ENCODE measurements at regions not wholly inside any gene's neighbourhood (a gene's known extent, or its start where the extent isn't known, plus 50 kb on each side); places are given as distances from the start of the nearest gene placed in this dataset.

- H2BK15ac ChIP-seq (ENCODE audit: low read depth, low read length): no peak overlapping the region
- no peaks in the 10 kb centered on the region for H3K79me2 ChIP-seq (ENCODE audit: insufficient read depth, low read length)
- no peak overlapping the region for H2BK12ac ChIP-seq (ENCODE audit: insufficient read length, low read depth, low read length)
- H3K4me1 ChIP-seq (ENCODE audit: insufficient read depth, low read length): no peaks in the 10 kb centered on the region
- no peak overlapping the region for H3K27ac Mint-ChIP-seq
- H2BK120ac ChIP-seq (ENCODE audit: low read depth, low read length, poor library complexity, severe bottlenecking): no peak overlapping the region
- H3K79me1 ChIP-seq (ENCODE audit: insufficient read depth, low read depth, low read length, poor library complexity, severe bottlenecking): no peaks in the 10 kb centered on the region
- H3K9ac ChIP-seq (ENCODE audit: extremely low read depth, insufficient read length, low read length): no peak overlapping the region
- no peak overlapping the region; the same call in 1 of the 2 replicates for H3K14ac ChIP-seq (ENCODE audit: insufficient read depth, low read length)
- H3K9me3 ChIP-seq (ENCODE audit: control insufficient read depth, low read depth, low read length): no peaks in the 10 kb centered on the region
- H3K56ac ChIP-seq (ENCODE audit: insufficient read length, low read depth, low read length): no peak overlapping the region
- no peaks in the 10 kb centered on the region for H3K9me3 Mint-ChIP-seq
- no CpG with 5 or more reads among the region's 6 CpGs for WGBS (ENCODE audit: extremely low coverage, insufficient read length, low lambda C conversion rate)
- no peaks in the 10 kb centered on the region for H4K20me1 ChIP-seq (ENCODE audit: control insufficient read depth, insufficient read depth, insufficient read length)
- no peak overlapping the region for H2AFZ ChIP-seq (ENCODE audit: low read length)
- H3T11ph ChIP-seq (ENCODE audit: low read length): no peak overlapping the region
- H2BK5ac ChIP-seq (ENCODE audit: insufficient read length, low read length): no peak overlapping the region
- TF ChIP-seq CTCF (conservative IDR thresholded peaks at IDR 0.05): no peak
- H4K8ac ChIP-seq (replicated peaks; ENCODE audit: insufficient read length, low read depth, low read length): no peak overlapping the region
- peaks cover 9 to 21% of the 10 kb centered on the region in 2 experiments for H3K4me1 Mint-ChIP-seq
- H2AK5ac ChIP-seq (ENCODE audit: insufficient read length, low read length): no peak overlapping the region
- no peak overlapping the region for H3K4ac ChIP-seq (ENCODE audit: low read depth, low read length)
- H3K27me3 Mint-ChIP-seq (ENCODE audit: low read depth): peaks cover 4% of the 10 kb centered on the region
- DNase-seq: no peak
- H3K27ac ChIP-seq (ENCODE audit: insufficient read length, low read depth, low read length): no peak overlapping the region
- no peak overlapping the region for H3K4me2 ChIP-seq (ENCODE audit: insufficient read depth, insufficient read length, low read length)
- no peaks in the 10 kb centered on the region for H3K23me2 ChIP-seq (ENCODE audit: insufficient read length, low read depth, low read length, poor library complexity, severe bottlenecking)
- no peaks in the 10 kb centered on the region for H3K27me3 ChIP-seq (ENCODE audit: insufficient read depth, low read length)
- H3K23ac ChIP-seq (ENCODE audit: insufficient read length, low read depth, low read length): no peak overlapping the region
- H4K5ac ChIP-seq (ENCODE audit: insufficient read length, low read depth, low read length): no peak overlapping the region
- no peak overlapping the region for H2BK20ac ChIP-seq (ENCODE audit: low read depth, low read length, poor library complexity, severe bottlenecking)
- no peaks in the 10 kb centered on the region; a peak in 1 of 7 replicates for H3K36me3 Mint-ChIP-seq (ENCODE audit: insufficient read depth in 1 of 3, low read depth in 3 of 3)
- no peak overlapping the region for H4K91ac ChIP-seq (ENCODE audit: insufficient read length, low read depth, low read length)
- no peak overlapping the region for H3K18ac ChIP-seq (ENCODE audit: insufficient read length, low read depth, low read length)
- H3K4me3 Mint-ChIP-seq: no peak overlapping the region
Measured at GRCh38 chr12:125503128-125503527, 437.9 kb downstream of the AACS start.

All from H9 (cell line).